Esophagus squamous epithelium (tissue), 4 donors: ENCODE measurements at regions not wholly inside any gene's neighbourhood (a gene's known extent, or its start where the extent isn't known, plus 50 kb on each side); places are given as distances from the start of the nearest gene placed in this dataset.

Experiments used
- POLR2A ChIP-seq, 4 donors: fragments of 450-650 bp; IDR thresholded peaks; one replicate each; pipeline ENCODE4 v1.6.1; 2017; ENCODE audit warnings: antibody characterized with exemption in 4 of 4, mild to moderate bottlenecking in 4 of 4, moderate library complexity in 3 of 4
- TF ChIP-seq, protein P1 (sequence below), 6 experiments: fragments of 450-650 bp in 4 of 6; fragments of 200-600 bp in 2 of 6; sonication (generic) in 2 of 6; IDR thresholded peaks; one replicate each; pipeline ENCODE4 v1.5.1; 2016 to 2019; ENCODE audit warnings: antibody characterized with exemption in 6 of 6, mild to moderate bottlenecking in 4 of 6, moderate library complexity in 4 of 6

DNA sequence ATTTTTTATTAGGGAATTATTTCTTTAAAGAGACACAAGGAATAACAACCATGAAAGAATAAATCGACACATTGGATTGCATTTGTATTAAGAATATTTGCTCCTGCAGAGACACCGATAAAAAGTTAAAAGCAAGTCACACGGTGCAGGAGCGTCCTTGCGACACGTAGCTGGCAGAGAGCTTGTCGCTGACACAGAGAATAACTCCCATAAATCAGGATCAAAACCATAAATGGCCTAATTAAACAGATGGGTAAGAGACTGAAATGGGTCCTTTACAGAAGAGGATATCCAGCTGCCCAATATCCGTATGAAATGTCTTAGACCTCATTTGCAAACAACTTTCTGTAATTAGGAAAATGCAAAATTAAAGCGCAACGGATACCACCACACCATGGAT, 126.1 kb upstream of the SNTG2 start:
- TF ChIP-seq, protein P1, sequence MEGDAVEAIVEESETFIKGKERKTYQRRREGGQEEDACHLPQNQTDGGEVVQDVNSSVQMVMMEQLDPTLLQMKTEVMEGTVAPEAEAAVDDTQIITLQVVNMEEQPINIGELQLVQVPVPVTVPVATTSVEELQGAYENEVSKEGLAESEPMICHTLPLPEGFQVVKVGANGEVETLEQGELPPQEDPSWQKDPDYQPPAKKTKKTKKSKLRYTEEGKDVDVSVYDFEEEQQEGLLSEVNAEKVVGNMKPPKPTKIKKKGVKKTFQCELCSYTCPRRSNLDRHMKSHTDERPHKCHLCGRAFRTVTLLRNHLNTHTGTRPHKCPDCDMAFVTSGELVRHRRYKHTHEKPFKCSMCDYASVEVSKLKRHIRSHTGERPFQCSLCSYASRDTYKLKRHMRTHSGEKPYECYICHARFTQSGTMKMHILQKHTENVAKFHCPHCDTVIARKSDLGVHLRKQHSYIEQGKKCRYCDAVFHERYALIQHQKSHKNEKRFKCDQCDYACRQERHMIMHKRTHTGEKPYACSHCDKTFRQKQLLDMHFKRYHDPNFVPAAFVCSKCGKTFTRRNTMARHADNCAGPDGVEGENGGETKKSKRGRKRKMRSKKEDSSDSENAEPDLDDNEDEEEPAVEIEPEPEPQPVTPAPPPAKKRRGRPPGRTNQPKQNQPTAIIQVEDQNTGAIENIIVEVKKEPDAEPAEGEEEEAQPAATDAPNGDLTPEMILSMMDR (IDR thresholded peaks at IDR 0.05), result no peak
- TF ChIP-seq POLR2A (IDR thresholded peaks at IDR 0.05), result no peak
